Activated CD4-positive, alpha-beta T cell treated with anti-CD3 and anti-CD28 coated beads, Interleukin-2, amount 50 U/mL, for 24 hours (primary cell): ENCODE measurements at regions not wholly inside any gene's neighbourhood (a gene's known extent, or its start where the extent isn't known, plus 50 kb on each side); places are given as distances from the start of the nearest gene placed in this dataset.

ENCODE experiments used
- DNase-seq, 2 donors: peaks; one replicate each; pipeline ENCODE4 v3.0.0-alpha.2; 2020; ENCODE audit warnings: low read depth in 1 of 2, low spot score in 1 of 2

DNA sequence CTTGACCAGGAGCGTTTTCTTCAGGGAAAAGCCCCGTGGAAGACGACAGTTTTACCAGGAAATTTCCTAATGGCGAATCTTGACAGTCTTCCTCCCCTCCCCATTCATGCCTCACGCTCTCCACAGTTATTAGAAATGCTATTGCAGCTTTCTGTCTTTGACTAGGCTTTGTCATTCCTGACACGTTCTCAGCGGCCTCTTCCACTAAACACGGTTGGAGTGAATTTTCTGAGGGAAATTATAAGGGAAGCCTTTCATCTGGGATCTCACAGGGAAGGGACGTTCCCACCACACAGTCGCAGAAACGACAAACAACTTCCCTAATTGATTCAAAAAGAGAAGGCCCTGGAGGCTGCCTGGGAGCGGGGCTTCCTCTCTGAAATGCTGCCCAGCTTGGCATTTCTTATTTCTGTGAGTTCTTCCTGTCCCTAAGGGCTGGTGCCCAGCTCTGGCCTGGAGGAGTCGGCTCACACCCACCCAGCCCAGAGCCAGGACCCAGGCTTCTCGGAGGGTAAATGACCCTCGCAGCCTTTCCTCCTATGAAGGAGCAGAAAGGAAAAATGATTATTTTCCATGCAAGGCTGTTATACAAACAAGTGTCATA lies 57.1 kb upstream of the PPP1R26 start:
- no peak for DNase-seq

DNA sequence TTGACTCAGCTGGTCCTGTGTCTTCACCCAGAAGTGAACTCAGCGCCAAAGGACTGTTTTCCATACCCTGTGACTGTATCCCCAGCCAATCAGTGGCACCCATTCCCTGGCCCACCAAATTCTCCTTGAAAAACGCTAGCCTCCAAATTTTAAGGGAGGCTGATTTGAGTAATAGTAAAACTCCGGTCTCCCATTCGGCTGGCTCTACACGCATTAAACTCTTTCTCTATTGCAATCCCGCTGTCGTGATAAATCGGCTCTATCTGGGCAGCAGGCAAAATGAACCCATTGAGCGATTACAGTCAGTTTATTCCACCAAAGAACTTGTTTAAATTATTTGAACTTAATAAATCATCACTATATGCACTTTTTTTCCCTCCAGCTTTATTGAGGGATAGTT lies 55.9 kb upstream of the PPP1R26 start:
- no peak for DNase-seq
